GM12874 (cell line): ENCODE measurements at regions not wholly inside any gene's neighbourhood (a gene's known extent, or its start where the extent isn't known, plus 50 kb on each side); places are given as distances from the start of the nearest gene placed in this dataset.

Experiments used
- TF ChIP-seq, protein P1 (sequence below): IDR thresholded peaks from 2 replicates; pipeline ENCODE4 v1.5.1; 2011; ENCODE audit warnings: low read depth, mild to moderate bottlenecking, control low read depth, low read length, moderate library complexity; ENCODE audit not compliant: insufficient read depth

GRCh38 chr6:164085091-164086075 is 670.9 kb downstream of the QKI start:
- TF ChIP-seq, protein P1, sequence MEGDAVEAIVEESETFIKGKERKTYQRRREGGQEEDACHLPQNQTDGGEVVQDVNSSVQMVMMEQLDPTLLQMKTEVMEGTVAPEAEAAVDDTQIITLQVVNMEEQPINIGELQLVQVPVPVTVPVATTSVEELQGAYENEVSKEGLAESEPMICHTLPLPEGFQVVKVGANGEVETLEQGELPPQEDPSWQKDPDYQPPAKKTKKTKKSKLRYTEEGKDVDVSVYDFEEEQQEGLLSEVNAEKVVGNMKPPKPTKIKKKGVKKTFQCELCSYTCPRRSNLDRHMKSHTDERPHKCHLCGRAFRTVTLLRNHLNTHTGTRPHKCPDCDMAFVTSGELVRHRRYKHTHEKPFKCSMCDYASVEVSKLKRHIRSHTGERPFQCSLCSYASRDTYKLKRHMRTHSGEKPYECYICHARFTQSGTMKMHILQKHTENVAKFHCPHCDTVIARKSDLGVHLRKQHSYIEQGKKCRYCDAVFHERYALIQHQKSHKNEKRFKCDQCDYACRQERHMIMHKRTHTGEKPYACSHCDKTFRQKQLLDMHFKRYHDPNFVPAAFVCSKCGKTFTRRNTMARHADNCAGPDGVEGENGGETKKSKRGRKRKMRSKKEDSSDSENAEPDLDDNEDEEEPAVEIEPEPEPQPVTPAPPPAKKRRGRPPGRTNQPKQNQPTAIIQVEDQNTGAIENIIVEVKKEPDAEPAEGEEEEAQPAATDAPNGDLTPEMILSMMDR, result no peak

- TF ChIP-seq, protein P1, result no peak
Observed at GRCh38 chr6:164079275-164079600, 664.7 kb downstream of the QKI start.

DNA sequence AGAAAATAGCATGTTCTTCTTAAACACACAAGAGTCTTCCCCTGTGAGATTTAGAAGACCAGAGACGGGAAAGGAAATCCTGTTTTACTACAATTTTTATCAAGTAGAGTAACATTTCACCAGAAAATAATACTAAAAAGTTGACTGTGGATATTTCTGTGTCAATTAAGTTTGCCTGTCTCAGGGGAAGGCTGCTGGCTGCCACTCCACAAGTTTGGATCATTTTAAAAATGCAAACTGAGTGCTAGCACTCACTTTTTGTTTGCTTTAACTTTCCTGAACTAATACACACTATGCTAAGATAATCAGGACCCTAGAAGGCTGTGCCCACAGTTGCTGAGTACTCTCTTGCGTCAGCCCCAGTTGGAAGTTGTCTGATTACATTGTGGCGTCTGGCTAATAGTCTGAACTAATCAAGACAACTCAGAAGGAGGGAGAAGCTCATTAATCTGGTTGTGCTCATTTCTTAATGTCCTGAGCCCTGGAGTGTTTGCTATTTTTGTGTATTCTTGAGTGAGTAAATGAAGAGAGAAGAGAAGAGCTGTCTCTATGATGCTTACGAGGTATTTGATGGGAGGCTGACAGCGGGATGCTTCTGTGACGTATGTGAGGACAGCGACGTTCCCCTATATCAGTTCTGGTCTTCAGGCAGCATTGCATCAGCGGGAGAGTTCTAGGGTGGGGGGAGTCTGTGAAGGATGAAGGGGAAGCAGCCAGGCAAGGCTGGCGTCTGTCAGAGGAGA is 664.2 kb downstream of the QKI start:
- TF ChIP-seq, protein P1, result no peak

- TF ChIP-seq, protein P1, result no peak
Observed at GRCh38 chr6:164075981-164076615, 661.6 kb downstream of the QKI start.

DNA sequence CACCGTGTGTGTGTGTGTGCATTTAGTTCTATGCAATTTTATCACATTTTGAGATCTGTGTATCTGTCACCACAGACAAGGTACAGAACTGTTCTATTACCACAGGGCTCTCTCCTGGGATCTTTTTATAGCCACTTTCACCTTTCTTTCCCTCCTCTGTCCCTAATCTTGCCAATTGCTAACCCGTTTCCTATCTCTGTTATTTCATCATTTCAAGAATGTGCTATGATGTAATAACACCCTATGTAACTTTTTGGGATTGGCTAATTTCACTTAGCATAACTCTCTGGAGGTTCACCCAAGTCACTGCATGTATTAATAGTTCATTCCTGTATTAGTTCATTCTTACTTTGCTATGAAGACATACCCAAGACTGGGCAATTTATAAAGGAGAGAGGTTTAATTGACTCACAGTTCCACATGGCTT is 657.7 kb downstream of the QKI start:
- TF ChIP-seq, protein P1, result no peak

DNA sequence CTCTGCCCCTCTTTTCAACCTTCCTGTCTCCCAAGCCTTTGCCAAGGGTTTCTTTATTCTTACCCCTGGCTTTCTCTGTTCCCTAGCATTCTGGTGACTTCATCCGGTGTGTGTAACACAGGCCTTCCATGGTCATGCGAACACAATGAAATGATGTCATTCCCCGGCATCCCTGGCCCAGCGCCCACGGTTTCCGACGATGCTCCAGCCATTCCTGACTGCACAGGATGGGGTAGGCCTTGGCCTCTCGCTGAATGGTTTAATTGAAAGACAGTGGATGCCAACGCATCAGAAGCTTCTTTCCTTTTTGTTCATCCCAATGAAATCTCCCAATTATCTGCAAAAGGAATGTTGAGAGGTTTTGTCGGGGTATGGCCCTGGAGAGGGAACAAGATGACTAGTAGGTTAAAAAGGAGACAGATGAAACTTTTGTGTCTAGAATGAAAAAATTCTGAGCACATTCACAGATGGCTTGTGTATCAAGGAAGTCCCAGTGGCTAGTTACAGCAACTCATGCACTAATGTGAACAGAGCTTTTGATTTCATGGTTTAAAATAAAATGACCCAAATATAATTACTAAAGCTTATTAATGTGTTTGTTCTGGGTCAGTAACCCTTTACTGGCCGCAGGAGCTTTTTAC is 655.0 kb downstream of the QKI start:
- TF ChIP-seq, protein P1, result no peak

DNA sequence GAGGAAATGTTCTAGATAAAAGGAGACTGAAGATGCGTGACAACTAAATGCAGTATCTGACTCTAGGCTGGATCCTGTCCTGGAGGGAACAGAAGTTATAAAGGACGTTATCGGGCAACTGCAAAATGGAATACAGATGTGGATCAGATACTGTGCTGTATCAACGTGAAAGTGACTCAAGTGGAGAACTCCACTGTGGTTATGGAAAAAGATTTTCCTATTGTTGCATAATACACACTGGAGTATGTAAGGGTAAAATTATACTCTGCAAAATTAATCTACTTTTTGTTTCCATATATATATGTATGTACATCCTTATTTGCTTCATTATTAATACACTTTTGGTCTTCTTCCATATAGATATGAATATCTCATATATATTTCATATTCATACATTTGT is 654.0 kb downstream of the QKI start:
- TF ChIP-seq, protein P1, result no peak
